Muscle layer of duodenum (tissue), 2 donors: ENCODE measurements at regions not wholly inside any gene's neighbourhood (a gene's known extent, or its start where the extent isn't known, plus 50 kb on each side); places are given as distances from the start of the nearest gene placed in this dataset.

Experiments used
- H3K27ac ChIP-seq: one replicate; pipeline ENCODE4 v1.7.0; 2013; ENCODE audit warnings: mild to moderate bottlenecking, low read length
- H3K27me3 ChIP-seq: one replicate; pipeline ENCODE4 v1.7.0; 2013; ENCODE audit warnings: low read depth, mild to moderate bottlenecking, control low read depth, low read length
- H3K36me3 ChIP-seq, 2 donors: one replicate each; pipeline ENCODE4 v1.7.0; 2013; ENCODE audit warnings: low read length in 2 of 2, control low read depth in 1 of 2, mild to moderate bottlenecking in 1 of 2; ENCODE audit not compliant: insufficient read depth in 2 of 2, control insufficient read depth in 1 of 2
- H3K4me1 ChIP-seq, 2 donors: one replicate each; pipeline ENCODE4 v1.7.0; 2013; ENCODE audit warnings: low read length in 2 of 2, mild to moderate bottlenecking in 2 of 2, control low read depth in 1 of 2, moderate library complexity in 1 of 2; ENCODE audit not compliant: insufficient read depth in 2 of 2, control insufficient read depth in 1 of 2
- H3K4me3 ChIP-seq, 2 donors: one replicate each; pipeline ENCODE4 v1.7.0; 2013; ENCODE audit warnings: low read length in 2 of 2, low read depth in 1 of 2, mild to moderate bottlenecking in 1 of 2
- H3K9me3 ChIP-seq, 2 donors: one replicate each; pipeline ENCODE4 v1.7.0; 2013; ENCODE audit warnings: low read length in 2 of 2, control low read depth in 1 of 2, mild to moderate bottlenecking in 1 of 2; ENCODE audit not compliant: control insufficient read depth in 1 of 2
- donor health status: healthy.

- no peaks in the 10 kb centered on the region for H3K9me3 ChIP-seq
- no peak overlapping the region for H3K4me3 ChIP-seq
- H3K4me1 ChIP-seq = no peaks in the 10 kb centered on the region
- H3K27me3 ChIP-seq = no peaks in the 10 kb centered on the region
- no peak overlapping the region for H3K27ac ChIP-seq
- no peaks in the 10 kb centered on the region for H3K36me3 ChIP-seq
Observed at GRCh38 chr14:27186048-27186447, 588.2 kb upstream of the NOVA1 start.

GRCh38 chr14:27187136-27187535 lies 589.3 kb upstream of the NOVA1 start:
- H3K4me1 ChIP-seq = no peaks in the 10 kb centered on the region

GRCh38 chr14:27190296-27190695 lies 592.5 kb upstream of the NOVA1 start:
- no peaks in the 10 kb centered on the region for H3K4me1 ChIP-seq
- no peaks in the 10 kb centered on the region for H3K9me3 ChIP-seq
- H3K27me3 ChIP-seq = no peaks in the 10 kb centered on the region
- no peaks in the 10 kb centered on the region for H3K36me3 ChIP-seq
- H3K4me3 ChIP-seq = no peak overlapping the region
- no peak overlapping the region for H3K27ac ChIP-seq

More at GRCh38 chr14:27187136-27187535, 589.3 kb upstream of the NOVA1 start:
- Histone ChIP-seq H3K36me3 (no peaks in the 10 kb centered on the region), H3K4me3 (no peak overlapping the region), H3K27me3 (no peaks in the 10 kb centered on the region), H3K27ac (no peak overlapping the region), H3K9me3 (no peaks in the 10 kb centered on the region)

- no peak overlapping the region for H3K4me3 ChIP-seq
- H3K27me3 ChIP-seq = no peaks in the 10 kb centered on the region
- H3K36me3 ChIP-seq = no peaks in the 10 kb centered on the region
- no peaks in the 10 kb centered on the region for H3K9me3 ChIP-seq
- H3K27ac ChIP-seq = no peak overlapping the region
- no peaks in the 10 kb centered on the region for H3K4me1 ChIP-seq
Observed at GRCh38 chr14:27199272-27199671, 601.4 kb upstream of the NOVA1 start.

GRCh38 chr14:27205036-27205435 lies 607.2 kb upstream of the NOVA1 start:
- Histone ChIP-seq H3K4me1 (no peaks in the 10 kb centered on the region), H3K4me3 (no peak overlapping the region), H3K9me3 (no peaks in the 10 kb centered on the region), H3K27me3 (no peaks in the 10 kb centered on the region), H3K36me3 (no peaks in the 10 kb centered on the region), H3K27ac (no peak overlapping the region)

GRCh38 chr14:27211741-27212140 lies 613.9 kb upstream of the NOVA1 start:
- Histone ChIP-seq H3K4me3 (no peak overlapping the region), H3K9me3 (no peaks in the 10 kb centered on the region), H3K27me3 (no peaks in the 10 kb centered on the region), H3K36me3 (no peaks in the 10 kb centered on the region), H3K27ac (no peak overlapping the region), H3K4me1 (no peaks in the 10 kb centered on the region)

- no peak overlapping the region for H3K4me3 ChIP-seq
- H3K9me3 ChIP-seq = peaks cover 0 to 15% of the 10 kb centered on the region in 2 donors
- H3K4me1 ChIP-seq = no peaks in the 10 kb centered on the region
- no peaks in the 10 kb centered on the region for H3K36me3 ChIP-seq
- H3K27me3 ChIP-seq = no peaks in the 10 kb centered on the region
- no peak overlapping the region for H3K27ac ChIP-seq
Observed at GRCh38 chr14:27222671-27223070, 624.8 kb upstream of the NOVA1 start.

- Histone ChIP-seq H3K36me3 (no peaks in the 10 kb centered on the region), H3K4me3 (no peak overlapping the region), H3K27ac (no peak overlapping the region), H3K27me3 (no peaks in the 10 kb centered on the region), H3K4me1 (no peaks in the 10 kb centered on the region), H3K9me3 (peaks cover 0 to 12% of the 10 kb centered on the region in 2 donors)
Observed at GRCh38 chr14:27223906-27224305, 626.1 kb upstream of the NOVA1 start.

- Histone ChIP-seq H3K27ac (no peak overlapping the region), H3K9me3 (no peaks in the 10 kb centered on the region), H3K27me3 (no peaks in the 10 kb centered on the region), H3K4me1 (no peaks in the 10 kb centered on the region), H3K4me3 (no peak overlapping the region), H3K36me3 (no peaks in the 10 kb centered on the region)
Observed at GRCh38 chr14:27228053-27228452, 630.2 kb upstream of the NOVA1 start.

GRCh38 chr14:27234331-27234730 lies 636.5 kb upstream of the NOVA1 start:
- Histone ChIP-seq H3K4me3 (no peak overlapping the region), H3K27me3 (no peaks in the 10 kb centered on the region), H3K27ac (no peak overlapping the region), H3K9me3 (no peaks in the 10 kb centered on the region), H3K36me3 (no peaks in the 10 kb centered on the region), H3K4me1 (no peaks in the 10 kb centered on the region)

- no peaks in the 10 kb centered on the region for H3K36me3 ChIP-seq
- H3K27me3 ChIP-seq = no peaks in the 10 kb centered on the region
- no peaks in the 10 kb centered on the region for H3K9me3 ChIP-seq
- no peak overlapping the region for H3K27ac ChIP-seq
- no peaks in the 10 kb centered on the region for H3K4me1 ChIP-seq
- H3K4me3 ChIP-seq = no peak overlapping the region
Observed at GRCh38 chr14:27236601-27237000, 638.8 kb upstream of the NOVA1 start.

- no peaks in the 10 kb centered on the region for H3K9me3 ChIP-seq
- H3K27me3 ChIP-seq = no peaks in the 10 kb centered on the region
- H3K27ac ChIP-seq = no peak overlapping the region
- H3K4me1 ChIP-seq = no peaks in the 10 kb centered on the region
- no peak overlapping the region for H3K4me3 ChIP-seq
- H3K36me3 ChIP-seq = no peaks in the 10 kb centered on the region
Observed at GRCh38 chr14:27242874-27243273, 645.0 kb upstream of the NOVA1 start.
